ENCODE measurements at regions not wholly inside any gene's neighbourhood (a gene's known extent, or its start where the extent isn't known, plus 50 kb on each side); places are given as distances from the start of the nearest gene placed in this dataset.
A peak's percentile ranks its signal among the peaks of the same experiment; 100 is the strongest.

GRCh38 chr2:118264232-118264990, 176.1 kb downstream of the INSIG2 start:
- DNase-seq, result peak; percentile 4

GRCh38 chr2:118257696-118258095, 169.4 kb downstream of the INSIG2 start:
- no peak for DNase-seq

GRCh38 chr2:118255771-118256372, 167.6 kb downstream of the INSIG2 start:
- DNase-seq, result no peak

GRCh38 chr2:118255301-118255700, 167.0 kb downstream of the INSIG2 start:
- no peak for DNase-seq

GRCh38 chr2:118254116-118254515, 165.8 kb downstream of the INSIG2 start:
- DNase-seq, result no peak

GRCh38 chr2:118251427-118251826, 163.2 kb downstream of the INSIG2 start:
- no peak for DNase-seq

GRCh38 chr2:118250463-118250862, 162.2 kb downstream of the INSIG2 start:
- no peak for DNase-seq

GRCh38 chr2:118250001-118250400, 161.7 kb downstream of the INSIG2 start:
- DNase-seq, result no peak

GRCh38 chr2:118249531-118249930, 161.3 kb downstream of the INSIG2 start:
- DNase-seq, result no peak

GRCh38 chr2:118246726-118247125, 158.5 kb downstream of the INSIG2 start:
- no peak for DNase-seq

GRCh38 chr2:118246079-118246478, 157.8 kb downstream of the INSIG2 start:
- DNase-seq, result no peak

- no peak for DNase-seq
Measured at GRCh38 chr2:118244686-118245085, 156.4 kb downstream of the INSIG2 start.

GRCh38 chr2:118243031-118243430, 154.8 kb downstream of the INSIG2 start:
- no peak for DNase-seq

- no peak for DNase-seq
Measured at GRCh38 chr2:118242216-118242615, 153.9 kb downstream of the INSIG2 start.

GRCh38 chr2:118241128-118241527, 152.9 kb downstream of the INSIG2 start:
- DNase-seq, result no peak

- DNase-seq, result no peak
Measured at GRCh38 chr2:118240276-118240675, 152.0 kb downstream of the INSIG2 start.

GRCh38 chr2:118239284-118239683, 151.0 kb downstream of the INSIG2 start:
- no peak for DNase-seq

GRCh38 chr2:118237451-118237850, 149.2 kb downstream of the INSIG2 start:
- DNase-seq, result no peak

- DNase-seq, result no peak
Measured at GRCh38 chr2:118232796-118233195, 144.5 kb downstream of the INSIG2 start.

- DNase-seq, result no peak
Measured at GRCh38 chr2:118232391-118232790, 144.1 kb downstream of the INSIG2 start.

GRCh38 chr2:118231759-118232158, 143.5 kb downstream of the INSIG2 start:
- no peak for DNase-seq

- no peak for DNase-seq
Measured at GRCh38 chr2:118227698-118228508, 139.6 kb downstream of the INSIG2 start.

GRCh38 chr2:118225666-118226065, 137.4 kb downstream of the INSIG2 start:
- DNase-seq, result no peak

GRCh38 chr2:118224895-118225311, 136.6 kb downstream of the INSIG2 start:
- DNase-seq, result no peak

Measured in NCI-H1048 (cell line).